Vagina (tissue), 2 donors: ENCODE measurements at regions not wholly inside any gene's neighbourhood (a gene's known extent, or its start where the extent isn't known, plus 50 kb on each side); places are given as distances from the start of the nearest gene placed in this dataset.

Experiments used
- DNase-seq, 2 donors: peaks; one replicate each; pipeline ENCODE4 v3.0.0-alpha.2; 2017; ENCODE audit errors: extremely low spot score in 2 of 2
- H3K27ac ChIP-seq: fragments of 200-600 bp; sonication (generic); one replicate; pipeline ENCODE4 v1.5.1; 2019
- H3K27me3 ChIP-seq: fragments of 200-600 bp; sonication (generic); one replicate; pipeline ENCODE4 v1.5.1; 2019
- H3K36me3 ChIP-seq, 2 donors: fragments of 200-600 bp; sonication (generic); one replicate each; pipeline ENCODE4 v1.5.1; 2017 to 2019
- H3K4me1 ChIP-seq: fragments of 200-600 bp; sonication (generic); one replicate; pipeline ENCODE4 v1.5.1; 2019
- H3K4me3 ChIP-seq, 2 donors: fragments of 200-600 bp; sonication (generic); 1 replicate in 1 of 2; 2 replicates in 1 of 2; pipeline ENCODE4 v1.5.1; 2016 to 2019
- H3K9me3 ChIP-seq: fragments of 200-600 bp; sonication (generic); one replicate; pipeline ENCODE4 v1.5.1; 2019
- POLR2A ChIP-seq, 2 donors: fragments of 450-650 bp; IDR thresholded peaks; one replicate each; pipeline ENCODE4 v1.6.1; 2017; ENCODE audit warnings: antibody characterized with exemption in 2 of 2, mild to moderate bottlenecking in 2 of 2, moderate library complexity in 2 of 2
- POLR2AphosphoS5 ChIP-seq, 2 donors: sonication (generic); formaldehyde crosslinking; IDR thresholded peaks; one replicate each; pipeline ENCODE4 v1.9.0; 2017; ENCODE audit warnings: antibody characterized with exemption in 2 of 2, mild to moderate bottlenecking in 2 of 2, low read depth in 1 of 2; ENCODE audit not compliant: insufficient read depth in 1 of 2
- intact Hi-C: fragments of 100-400 bp; cut with DNase I; formaldehyde crosslinking; loops from one replicate; pipeline ENCODE4 v1.15.1; 2023
- TF ChIP-seq, protein P1 (sequence below), 3 experiments: fragments of 450-650 bp in 2 of 3; fragments of 200-600 bp in 1 of 3; sonication (generic) in 1 of 3; IDR thresholded peaks; one replicate each; pipeline ENCODE4 v1.5.1; 2017 to 2019; ENCODE audit warnings: antibody characterized with exemption in 3 of 3, mild to moderate bottlenecking in 2 of 3, moderate library complexity in 2 of 3

DNA sequence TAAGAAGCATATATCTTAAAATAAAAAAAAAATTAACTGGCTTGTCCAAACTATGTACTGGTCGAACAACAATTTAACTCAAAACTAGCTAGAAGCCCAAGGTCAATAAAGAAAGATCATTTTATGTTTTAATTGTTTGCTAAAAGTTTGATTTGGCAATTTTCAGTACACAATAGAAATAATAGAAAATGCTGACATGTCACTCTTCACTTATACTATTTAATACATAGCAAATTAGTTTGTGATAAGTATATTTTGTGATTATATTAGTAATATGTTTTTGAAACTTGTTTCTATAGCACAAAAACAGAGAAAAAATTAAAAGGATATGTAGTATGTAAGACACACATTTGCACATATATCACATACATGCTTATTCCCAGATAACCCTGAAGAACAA is 1938.6 kb upstream of the PIK3C3 start:
- H3K9me3 ChIP-seq, result no peaks in the 10 kb centered on the region
- TF ChIP-seq POLR2AphosphoS5 (IDR thresholded peaks at IDR 0.05; ENCODE audit: insufficient read depth in 1 of 2, low read depth in 1 of 2), result no peak
- TF ChIP-seq, protein P1, sequence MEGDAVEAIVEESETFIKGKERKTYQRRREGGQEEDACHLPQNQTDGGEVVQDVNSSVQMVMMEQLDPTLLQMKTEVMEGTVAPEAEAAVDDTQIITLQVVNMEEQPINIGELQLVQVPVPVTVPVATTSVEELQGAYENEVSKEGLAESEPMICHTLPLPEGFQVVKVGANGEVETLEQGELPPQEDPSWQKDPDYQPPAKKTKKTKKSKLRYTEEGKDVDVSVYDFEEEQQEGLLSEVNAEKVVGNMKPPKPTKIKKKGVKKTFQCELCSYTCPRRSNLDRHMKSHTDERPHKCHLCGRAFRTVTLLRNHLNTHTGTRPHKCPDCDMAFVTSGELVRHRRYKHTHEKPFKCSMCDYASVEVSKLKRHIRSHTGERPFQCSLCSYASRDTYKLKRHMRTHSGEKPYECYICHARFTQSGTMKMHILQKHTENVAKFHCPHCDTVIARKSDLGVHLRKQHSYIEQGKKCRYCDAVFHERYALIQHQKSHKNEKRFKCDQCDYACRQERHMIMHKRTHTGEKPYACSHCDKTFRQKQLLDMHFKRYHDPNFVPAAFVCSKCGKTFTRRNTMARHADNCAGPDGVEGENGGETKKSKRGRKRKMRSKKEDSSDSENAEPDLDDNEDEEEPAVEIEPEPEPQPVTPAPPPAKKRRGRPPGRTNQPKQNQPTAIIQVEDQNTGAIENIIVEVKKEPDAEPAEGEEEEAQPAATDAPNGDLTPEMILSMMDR (IDR thresholded peaks at IDR 0.05), result no peak
- no peak for TF ChIP-seq POLR2A (IDR thresholded peaks at IDR 0.05)
- intact Hi-C loops, result no loop called here
- H3K27me3 ChIP-seq, result no peaks in the 10 kb centered on the region
- H3K27ac ChIP-seq, result no peak overlapping the region
- no peak overlapping the region for H3K4me3 ChIP-seq
- H3K4me1 ChIP-seq, result no peaks in the 10 kb centered on the region
- no peak for DNase-seq
- H3K36me3 ChIP-seq, result no peaks in the 10 kb centered on the region

DNA sequence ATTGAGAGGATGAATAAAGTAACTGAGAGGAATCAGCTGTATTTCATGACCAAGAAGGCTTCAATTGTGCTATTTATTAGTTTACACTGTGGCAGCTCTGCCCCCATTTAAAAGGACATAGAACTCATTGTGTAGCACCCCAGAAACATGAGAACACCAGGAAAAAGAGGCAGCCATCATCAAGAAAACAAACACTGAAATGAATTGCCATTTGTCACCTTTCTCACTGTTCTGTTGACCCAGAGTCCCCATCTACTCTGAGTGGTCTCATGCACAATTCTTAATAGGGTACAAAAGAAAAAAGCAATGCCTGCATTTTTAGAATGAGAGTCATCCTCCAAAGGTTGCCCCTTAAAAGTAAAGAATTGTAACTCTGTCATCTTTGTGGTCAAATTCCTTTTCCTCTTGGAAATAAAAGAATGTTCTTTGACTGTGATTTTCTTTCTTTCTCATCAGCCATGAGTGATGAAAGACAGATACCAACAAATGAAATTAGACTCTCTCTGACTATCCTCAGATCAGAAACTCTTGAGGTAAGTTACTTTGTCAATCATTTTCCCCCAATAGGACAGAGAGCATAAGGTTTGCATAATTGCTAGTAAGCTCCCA is 1941.9 kb upstream of the PIK3C3 start:
- Histone ChIP-seq H3K9me3 (no peaks in the 10 kb centered on the region), H3K36me3 (no peaks in the 10 kb centered on the region), H3K4me3 (no peak overlapping the region), H3K27me3 (no peaks in the 10 kb centered on the region), H3K27ac (no peak overlapping the region), H3K4me1 (no peaks in the 10 kb centered on the region)
- DNase-seq, result no peak
- TF ChIP-seq POLR2AphosphoS5 (IDR thresholded peaks at IDR 0.05; ENCODE audit: insufficient read depth in 1 of 2, low read depth in 1 of 2) (no peak), POLR2A (IDR thresholded peaks at IDR 0.05) (no peak)
- TF ChIP-seq, protein P1 (IDR thresholded peaks at IDR 0.05), result no peak
- intact Hi-C loops, result no loop called here

DNA sequence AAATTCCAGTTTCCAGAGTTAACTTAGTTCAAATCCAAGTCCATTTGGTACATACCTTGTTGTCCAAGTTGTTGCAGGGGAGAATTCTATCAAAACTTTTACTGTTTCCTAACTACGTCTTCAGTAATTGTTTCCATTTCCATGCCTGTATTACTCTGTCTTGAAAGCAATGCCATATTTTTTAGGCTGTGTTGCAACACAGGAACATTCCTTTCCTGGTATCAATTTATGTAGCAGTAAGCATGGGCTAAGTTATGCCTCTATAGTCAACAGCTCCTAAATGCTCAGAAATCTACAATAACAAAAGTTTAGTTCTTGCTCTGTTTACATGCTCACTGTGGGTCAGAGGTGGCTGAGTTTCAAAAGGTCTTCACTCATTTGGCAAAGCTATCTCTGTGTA is 1943.8 kb upstream of the PIK3C3 start:
- Histone ChIP-seq H3K4me3 (no peak overlapping the region), H3K4me1 (no peaks in the 10 kb centered on the region), H3K27me3 (no peaks in the 10 kb centered on the region), H3K27ac (no peak overlapping the region), H3K36me3 (no peaks in the 10 kb centered on the region), H3K9me3 (no peaks in the 10 kb centered on the region)
- TF ChIP-seq POLR2AphosphoS5 (IDR thresholded peaks at IDR 0.05; ENCODE audit: insufficient read depth in 1 of 2, low read depth in 1 of 2), result no peak
- TF ChIP-seq POLR2A (IDR thresholded peaks at IDR 0.05), result no peak
- TF ChIP-seq, protein P1 (IDR thresholded peaks at IDR 0.05), result no peak
- intact Hi-C loops, result no loop called here
- no peak for DNase-seq

DNA sequence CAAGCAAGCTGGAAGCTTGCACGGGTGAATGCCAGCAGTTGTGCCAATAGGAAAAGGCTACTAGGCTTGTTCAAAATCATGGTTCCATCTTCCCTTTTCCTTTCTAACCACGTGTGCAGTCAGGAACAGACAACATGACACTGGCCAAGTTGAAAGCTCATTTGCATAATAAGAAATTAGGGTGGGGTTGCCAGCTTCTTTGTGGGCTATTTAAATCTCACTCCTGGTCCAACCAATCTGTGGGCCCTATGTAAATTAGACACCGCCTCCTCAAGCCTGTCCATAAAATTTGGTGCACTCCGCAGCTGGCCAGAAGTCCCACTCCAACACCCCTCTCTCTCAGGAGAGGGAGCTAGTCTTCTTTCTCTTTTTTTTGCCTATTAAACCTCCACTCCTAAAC is 1948.4 kb upstream of the PIK3C3 start:
- H3K27me3 ChIP-seq, result no peaks in the 10 kb centered on the region
- H3K4me1 ChIP-seq, result no peaks in the 10 kb centered on the region
- H3K27ac ChIP-seq, result no peak overlapping the region
- TF ChIP-seq POLR2AphosphoS5 (IDR thresholded peaks at IDR 0.05; ENCODE audit: insufficient read depth in 1 of 2, low read depth in 1 of 2) (no peak), POLR2A (IDR thresholded peaks at IDR 0.05) (no peak)
- TF ChIP-seq, protein P1 (IDR thresholded peaks at IDR 0.05), result no peak
- intact Hi-C loops, result no loop called here
- DNase-seq, result no peak
- no peak overlapping the region for H3K4me3 ChIP-seq
- H3K9me3 ChIP-seq, result no peaks in the 10 kb centered on the region
- H3K36me3 ChIP-seq, result no peaks in the 10 kb centered on the region

DNA sequence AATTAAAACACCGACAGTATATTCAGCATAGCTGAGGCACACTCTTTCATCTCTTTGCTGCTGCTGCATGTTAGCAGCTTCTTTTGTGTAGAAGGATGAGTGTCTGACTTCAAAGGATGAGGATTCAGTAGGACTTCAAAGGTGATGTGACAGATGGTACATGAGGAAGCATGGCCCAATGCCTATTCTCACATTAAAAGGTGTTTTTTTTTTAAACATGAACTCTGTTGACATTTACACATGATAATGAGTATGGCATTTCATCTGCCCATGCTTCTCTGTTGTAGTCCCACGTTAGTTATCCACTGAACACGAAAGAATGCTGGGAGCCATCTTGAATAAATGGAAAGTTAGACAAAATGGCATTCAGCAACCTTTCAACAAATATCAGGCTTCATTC is 1950.8 kb upstream of the PIK3C3 start:
- no peak for TF ChIP-seq POLR2A (IDR thresholded peaks at IDR 0.05)
- no peaks in the 10 kb centered on the region for H3K4me1 ChIP-seq
- H3K36me3 ChIP-seq, result no peaks in the 10 kb centered on the region
- no peaks in the 10 kb centered on the region for H3K27me3 ChIP-seq
- H3K9me3 ChIP-seq, result no peaks in the 10 kb centered on the region
- H3K27ac ChIP-seq, result no peak overlapping the region
- no peak overlapping the region for H3K4me3 ChIP-seq
- DNase-seq, result no peak
- intact Hi-C loops, result no loop called here
